K562 (cell line): ENCODE measurements at regions not wholly inside any gene's neighbourhood (a gene's known extent, or its start where the extent isn't known, plus 50 kb on each side); places are given as distances from the start of the nearest gene placed in this dataset.

Experiments used
- MGA ChIP-seq: fragments of 450-650 bp; IDR thresholded peaks from 2 replicates; pipeline ENCODE4 v1.6.1; 2016; ENCODE audit warnings: mild to moderate bottlenecking, moderate library complexity
- PBX2 ChIP-seq, 2 experiments: IDR thresholded peaks in 1 of 2; conservative IDR thresholded peaks in 1 of 2; 2 replicates each; pipeline ENCODE4 v1.6.1; 2016; ENCODE audit warnings: low read depth in 2 of 2, mild to moderate bottlenecking in 1 of 2, missing compliant biosample characterization in 1 of 2, missing genetic modification characterization in 1 of 2, moderate library complexity in 1 of 2
- RBM22 ChIP-seq: fragments of 200-400 bp; formaldehyde crosslinking; IDR thresholded peaks from 2 replicates; pipeline ENCODE4 v1.6.1; 2018; ENCODE audit warnings: low read length, low read depth; ENCODE audit not compliant: poor library complexity, severe bottlenecking
- ZBTB43 ChIP-seq: sonication (generic); formaldehyde crosslinking; IDR thresholded peaks from 2 replicates; pipeline ENCODE4 v1.8.0; 2023; ENCODE audit warnings: mild to moderate bottlenecking, missing genetic modification reagents
- ZBTB7A ChIP-seq: IDR thresholded peaks from 2 replicates; pipeline ENCODE4 v1.6.1; 2011; ENCODE audit warnings: low read depth, mild to moderate bottlenecking, low read length, moderate library complexity, borderline replicate concordance; ENCODE audit not compliant: control insufficient read depth

GRCh38 chr16:48950184-48950583 is 331.5 kb downstream of the CBLN1 start (continued):
- TF ChIP-seq MGA (no peak), RBM22 (no peak), ZBTB43 (CRISPR knock-in tag) (no peak), ZBTB7A (no peak), PBX2 (CRISPR knock-in tag; IDR thresholded peaks at IDR 0.05; ENCODE audit: low read depth) (no peak), PBX2 (tag; conservative IDR thresholded peaks at IDR 0.05; ENCODE audit: low read depth) (no peak)
